Lower lobe of right lung (tissue), 2 donors: ENCODE measurements at regions not wholly inside any gene's neighbourhood (a gene's known extent, or its start where the extent isn't known, plus 50 kb on each side); places are given as distances from the start of the nearest gene placed in this dataset.

Experiments
- ATAC-seq, 2 donors: fragments of 200-7000 bp; cut with Tn5 transposase; one replicate each; pipeline ENCODE4 v1.9.1; 2020 to 2022; ENCODE audit warnings: mild to moderate bottlenecking in 2 of 2, moderate library complexity in 2 of 2
- DNase-seq: peaks from one replicate; pipeline ENCODE4 v3.0.0-alpha.2; 2020
- H3K27ac ChIP-seq: fragments of 200-600 bp; one replicate; pipeline ENCODE4 v1.8.0; 2022
- H3K27me3 ChIP-seq: fragments of 200-600 bp; one replicate; pipeline ENCODE4 v1.8.0; 2022; ENCODE audit warnings: low read depth
- H3K36me3 ChIP-seq: fragments of 200-600 bp; one replicate; pipeline ENCODE4 v1.8.0; 2022; ENCODE audit warnings: mild to moderate bottlenecking
- H3K4me1 ChIP-seq: fragments of 200-600 bp; one replicate; pipeline ENCODE4 v1.8.0; 2022
- H3K4me3 ChIP-seq: fragments of 200-600 bp; one replicate; pipeline ENCODE4 v1.8.0; 2022; ENCODE audit warnings: mild to moderate bottlenecking
- H3K9me3 ChIP-seq: fragments of 200-600 bp; one replicate; pipeline ENCODE4 v1.8.0; 2022
- CTCF ChIP-seq: fragments of 200-600 bp; IDR thresholded peaks from one replicate; pipeline ENCODE4 v1.8.0; 2022; ENCODE audit warnings: antibody characterized with exemption, mild to moderate bottlenecking
- intact Hi-C: fragments of 100-400 bp; cut with DNase I; formaldehyde crosslinking; loops from one replicate; pipeline ENCODE4 v1.11.0; 2022
- donor health status: DM: no; HTN: yes; CAD: no; lungs with severe emphysema.

- no peaks in the 10 kb centered on the region for H3K9me3 ChIP-seq
- H3K4me3 ChIP-seq: no peak overlapping the region
- TF ChIP-seq CTCF: no peak
- H3K36me3 ChIP-seq: no peaks in the 10 kb centered on the region
- DNase-seq: no peak
- no peak overlapping the region for H3K27ac ChIP-seq
- intact Hi-C loops: no loop called here
- ATAC-seq: no peak
- H3K4me1 ChIP-seq: no peaks in the 10 kb centered on the region
- H3K27me3 ChIP-seq: no peaks in the 10 kb centered on the region
Measured at GRCh38 chrX:145178268-145178667, 69.0 kb upstream of the SPANXN1 start.

- H3K27me3 ChIP-seq: no peaks in the 10 kb centered on the region
- intact Hi-C loops: no loop called here
- H3K4me3 ChIP-seq: no peak overlapping the region
- H3K4me1 ChIP-seq: no peaks in the 10 kb centered on the region
- DNase-seq (no peak), ATAC-seq (no peak)
- TF ChIP-seq CTCF: peak; percentile 17
- no peaks in the 10 kb centered on the region for H3K9me3 ChIP-seq
- no peaks in the 10 kb centered on the region for H3K36me3 ChIP-seq
- no peak overlapping the region for H3K27ac ChIP-seq
Measured at GRCh38 chrX:145190801-145191389, 56.4 kb upstream of the SPANXN1 start.
